ENCODE measurements at regions not wholly inside any gene's neighbourhood (a gene's known extent, or its start where the extent isn't known, plus 50 kb on each side); places are given as distances from the start of the nearest gene placed in this dataset.
"Not testable (repeated sequence)": the region's sequence is repeated elsewhere in the genome, so short reads cannot be mapped to it uniquely, and the experiment has no call there.

DNA sequence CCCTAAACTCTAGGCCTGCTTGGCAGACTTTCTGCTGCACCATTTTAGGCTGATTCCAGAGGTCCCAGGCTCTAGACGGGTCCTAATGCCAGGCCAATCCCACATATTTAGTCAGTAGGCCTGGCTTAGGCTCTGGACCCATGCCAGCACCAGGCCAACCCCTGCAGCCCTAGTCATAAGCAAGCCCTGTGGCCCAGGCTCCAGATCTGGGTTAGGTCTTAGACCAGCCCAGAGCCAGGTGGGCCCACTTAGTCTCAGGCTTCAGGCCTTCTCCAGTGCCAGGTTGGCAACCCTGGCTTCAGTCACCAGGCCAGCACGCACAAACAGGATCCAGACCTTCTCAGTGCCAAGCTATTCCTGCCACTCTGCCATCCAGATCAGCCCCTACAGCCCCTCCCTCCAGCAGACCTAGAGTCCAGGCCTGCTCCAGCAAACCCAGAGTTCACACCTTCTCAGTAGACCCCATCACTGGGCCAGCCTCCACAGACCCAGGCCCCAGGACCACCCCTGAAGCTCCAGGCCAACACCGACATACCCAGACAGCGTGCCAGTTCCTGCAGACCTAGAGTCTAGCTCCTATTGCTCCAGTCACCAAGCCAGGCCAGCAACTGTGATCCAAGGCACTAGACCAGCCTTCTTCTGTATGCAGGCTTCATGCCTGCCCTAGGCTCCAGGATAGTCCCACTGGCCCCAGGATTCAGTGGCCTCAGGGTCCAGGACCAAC lies 467.6 kb downstream of the RWDD3 start:
- no peak for DNase-seq

DNA sequence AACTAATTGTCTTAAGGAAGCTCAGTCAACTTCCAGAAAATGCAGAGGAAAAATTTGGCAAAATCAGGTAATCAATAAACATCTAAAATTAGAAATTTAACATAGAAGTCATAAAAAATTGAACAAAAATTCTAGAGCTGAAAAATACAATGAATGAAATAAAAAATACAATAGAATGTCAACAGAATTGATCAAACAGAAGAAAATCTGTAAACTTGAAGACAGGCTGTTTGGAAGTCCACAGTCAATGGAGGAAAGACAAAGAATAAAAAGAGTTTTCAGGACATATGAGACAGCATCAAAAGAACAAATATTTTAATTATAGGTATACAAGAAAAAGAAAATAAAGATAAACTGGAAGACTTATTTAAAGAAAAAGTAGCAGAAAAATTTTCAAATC lies 469.0 kb downstream of the RWDD3 start:
- no peak for DNase-seq

GRCh38 chr1:95716097-95716496 lies 482.1 kb downstream of the RWDD3 start:
- DNase-seq = no peak

- no peak for DNase-seq
Measured at GRCh38 chr1:95716550-95716949, 482.5 kb downstream of the RWDD3 start.

DNA sequence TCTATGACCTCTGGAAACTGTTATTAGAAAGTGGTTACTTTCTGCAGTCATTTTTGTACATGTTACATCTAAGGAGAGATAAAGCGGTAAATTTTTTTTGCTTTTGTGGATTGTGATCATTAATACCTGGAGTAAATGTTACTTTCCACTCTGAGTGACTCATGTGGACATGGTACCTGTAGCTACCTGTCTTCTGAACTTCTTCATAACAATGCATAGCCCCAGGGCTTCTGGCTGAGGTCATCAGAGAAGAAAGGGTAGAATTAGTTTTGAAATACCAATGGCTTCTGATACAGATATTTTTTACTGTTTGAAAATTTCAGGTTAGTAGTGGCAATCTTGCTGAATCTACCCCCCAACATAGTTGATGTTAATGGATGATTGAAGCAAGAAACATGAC lies 489.3 kb downstream of the RWDD3 start:
- no peak for DNase-seq

DNA sequence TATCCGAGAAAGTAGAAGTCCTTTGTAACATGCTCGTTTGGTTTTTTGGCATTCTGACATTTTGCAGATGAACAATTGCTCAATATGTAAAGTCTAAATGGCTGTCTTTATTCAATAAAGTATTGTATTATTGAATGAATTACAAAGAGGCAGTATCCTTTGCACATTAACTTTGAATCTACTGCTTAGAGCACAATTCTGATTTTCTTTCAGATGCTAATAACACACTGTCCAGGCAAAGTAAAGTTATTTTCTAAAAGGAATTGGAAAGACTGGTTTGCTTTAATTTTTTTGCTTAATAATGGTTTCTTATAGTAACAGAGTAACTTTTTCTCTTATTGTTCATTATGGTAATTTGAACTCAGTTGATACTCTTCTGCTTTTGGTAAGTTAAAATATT lies 494.8 kb downstream of the RWDD3 start:
- no peak for DNase-seq

DNA sequence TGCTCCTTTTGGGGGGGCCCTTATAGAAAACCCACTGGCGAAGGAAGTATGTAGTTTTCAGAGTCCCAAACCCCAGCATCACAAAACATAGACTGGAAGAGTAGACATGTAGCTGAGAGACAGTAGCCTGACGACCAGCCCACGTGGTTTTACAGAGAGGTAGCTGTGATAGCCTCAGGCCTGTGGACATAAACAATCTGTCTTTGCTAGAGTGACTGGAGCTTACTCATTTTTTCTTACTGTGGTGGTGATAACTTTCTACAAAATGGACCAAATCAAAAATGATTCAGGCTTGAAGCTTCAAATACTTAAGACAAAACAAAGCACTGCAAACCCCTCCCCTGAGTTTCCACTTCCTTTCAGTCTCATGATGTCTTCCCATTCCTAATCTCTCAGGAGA lies 497.0 kb downstream of the RWDD3 start:
- no peak for DNase-seq

GRCh38 chr1:95731466-95731865 lies 497.5 kb downstream of the RWDD3 start:
- no peak for DNase-seq

GRCh38 chr1:95733031-95733430 lies 499.0 kb downstream of the RWDD3 start:
- no peak for DNase-seq

GRCh38 chr1:95733671-95734070 lies 499.7 kb downstream of the RWDD3 start:
- DNase-seq = no peak

DNA sequence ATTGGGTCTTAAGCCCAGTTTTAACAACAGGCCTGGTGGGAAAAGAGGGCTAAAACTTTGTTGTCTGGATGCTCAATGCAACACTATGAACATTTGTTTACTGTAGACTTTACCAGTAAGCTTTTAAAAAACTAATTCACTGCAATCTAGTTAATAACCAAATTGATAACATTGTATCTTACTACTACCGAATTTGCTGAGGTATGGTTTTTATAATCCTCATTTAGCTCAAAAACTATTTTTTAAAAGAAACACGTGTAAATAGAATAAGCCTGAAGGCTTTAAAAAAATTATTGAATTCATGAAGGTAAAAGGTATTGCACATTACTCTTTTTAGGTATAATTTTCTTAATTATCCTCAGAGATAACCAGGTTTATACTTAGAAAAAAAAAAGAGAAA lies 500.6 kb downstream of the RWDD3 start:
- DNase-seq = no peak

- peak; percentile 57 for DNase-seq
Measured at GRCh38 chr1:95742591-95743089, 508.6 kb downstream of the RWDD3 start.

GRCh38 chr1:95744731-95745130 lies 510.7 kb downstream of the RWDD3 start:
- no peak for DNase-seq

DNA sequence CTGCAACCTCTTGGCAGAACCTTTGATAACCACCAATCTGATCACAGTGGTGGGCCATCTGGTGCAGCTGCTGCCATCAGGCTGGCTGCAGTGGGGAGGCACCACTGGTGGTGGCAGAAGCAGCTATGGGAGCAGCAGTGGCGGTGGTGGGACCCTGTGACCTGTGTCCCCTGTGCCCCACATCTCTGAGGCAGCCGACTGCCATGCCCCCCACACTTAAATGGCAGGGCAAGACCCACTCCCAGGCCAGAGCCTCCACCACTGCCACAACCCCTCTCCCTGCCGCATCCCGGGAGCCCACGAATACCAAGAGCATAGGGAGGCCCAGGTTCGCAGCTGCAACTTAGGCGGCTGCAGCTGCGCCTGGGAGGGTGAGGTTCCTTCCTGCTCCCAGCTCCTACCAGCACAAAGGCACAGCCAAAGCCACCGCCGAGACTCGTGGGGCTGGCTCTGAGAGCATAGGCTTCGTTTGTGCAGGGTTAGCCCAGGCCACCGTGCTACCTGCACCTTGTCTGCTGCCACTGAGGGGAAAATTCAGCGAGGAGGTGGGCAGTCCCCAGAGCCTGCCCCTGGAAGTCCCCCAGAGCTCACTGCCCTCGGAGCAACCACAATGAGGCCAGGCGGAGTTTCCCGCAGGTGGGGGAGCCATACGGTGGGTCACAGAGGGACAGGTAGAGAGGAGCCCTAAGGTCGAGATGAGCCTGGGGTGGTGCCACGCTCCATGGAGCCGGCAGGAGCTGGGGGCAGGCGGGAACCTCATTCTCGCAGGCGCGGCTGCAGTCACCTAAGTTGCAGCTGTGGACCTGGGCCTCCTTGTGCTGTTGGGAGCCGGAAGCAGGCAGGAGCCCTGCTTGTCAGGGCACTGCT lies 518.7 kb downstream of the RWDD3 start:
- no peak for DNase-seq

GRCh38 chr1:95753382-95754016 lies 519.5 kb downstream of the RWDD3 start:
- DNase-seq = no peak

DNA sequence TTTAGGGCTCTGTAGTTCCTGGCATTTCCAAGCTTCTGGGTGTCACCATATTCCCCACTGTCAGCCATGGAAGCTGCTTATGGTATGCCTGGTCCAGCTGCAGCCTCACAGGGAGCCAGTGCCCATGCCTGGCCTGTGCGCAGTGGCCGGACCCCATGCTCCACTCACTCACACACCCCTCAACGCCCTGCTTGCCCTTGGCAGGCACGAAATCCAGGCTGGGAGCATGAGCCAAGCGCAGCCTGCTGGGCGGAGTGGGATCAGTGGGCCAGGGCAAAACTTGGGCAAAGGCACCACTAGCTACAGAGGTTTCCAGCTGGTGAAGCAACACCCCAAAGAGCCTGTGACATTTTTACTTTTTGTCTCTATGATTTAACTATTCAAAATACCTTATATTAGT lies 520.4 kb downstream of the RWDD3 start:
- no peak for DNase-seq

DNA sequence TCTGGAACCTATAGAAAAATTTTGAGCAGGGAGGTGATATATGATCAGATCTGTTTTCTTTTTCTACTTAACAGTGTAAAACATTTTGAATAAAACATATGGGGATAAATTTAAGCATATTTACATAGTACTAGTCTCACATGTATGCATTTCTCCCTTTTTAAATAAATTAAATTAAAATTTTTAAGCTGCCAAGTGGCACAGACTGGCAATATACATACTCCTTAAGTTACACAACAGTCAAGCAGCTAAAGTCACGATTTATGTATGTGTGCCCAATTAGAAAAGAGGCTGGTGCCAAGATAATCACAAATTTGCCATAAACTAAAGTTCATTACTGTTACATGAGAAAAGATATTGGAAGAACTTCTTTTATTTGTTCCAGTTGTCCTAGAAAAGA lies 532.0 kb downstream of the RWDD3 start:
- DNase-seq = no peak

GRCh38 chr1:95770581-95770980 lies 536.6 kb downstream of the RWDD3 start:
- DNase-seq = no peak

DNA sequence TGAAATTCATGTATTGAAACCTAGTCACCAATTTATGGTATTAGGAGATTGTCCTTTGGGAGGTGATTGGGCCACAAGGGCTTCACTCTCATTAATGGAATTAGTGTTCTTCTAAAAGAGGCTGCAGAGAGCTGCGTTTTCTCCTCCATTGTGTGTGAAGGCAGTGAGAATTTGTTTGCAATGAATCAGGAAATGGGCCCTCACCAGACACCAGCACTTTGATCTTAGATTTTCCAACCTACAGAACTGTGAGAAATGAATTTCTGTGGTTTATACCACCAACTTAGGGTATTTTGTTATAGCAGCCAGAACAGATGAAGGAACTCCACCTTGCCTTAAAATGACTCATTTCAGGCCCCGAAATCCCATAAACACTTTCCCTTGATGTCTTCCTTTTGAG lies 544.2 kb downstream of the RWDD3 start:
- DNase-seq = no peak

GRCh38 chr1:95780836-95781235 lies 546.8 kb downstream of the RWDD3 start:
- DNase-seq = no peak

GRCh38 chr1:95790136-95790535 lies 556.1 kb downstream of the RWDD3 start:
- DNase-seq = no peak

GRCh38 chr1:95793893-95794292 lies 559.9 kb downstream of the RWDD3 start:
- DNase-seq = no peak

- not testable (repeated sequence) for DNase-seq
Measured at GRCh38 chr1:95797761-95798160, 563.8 kb downstream of the RWDD3 start.

DNA sequence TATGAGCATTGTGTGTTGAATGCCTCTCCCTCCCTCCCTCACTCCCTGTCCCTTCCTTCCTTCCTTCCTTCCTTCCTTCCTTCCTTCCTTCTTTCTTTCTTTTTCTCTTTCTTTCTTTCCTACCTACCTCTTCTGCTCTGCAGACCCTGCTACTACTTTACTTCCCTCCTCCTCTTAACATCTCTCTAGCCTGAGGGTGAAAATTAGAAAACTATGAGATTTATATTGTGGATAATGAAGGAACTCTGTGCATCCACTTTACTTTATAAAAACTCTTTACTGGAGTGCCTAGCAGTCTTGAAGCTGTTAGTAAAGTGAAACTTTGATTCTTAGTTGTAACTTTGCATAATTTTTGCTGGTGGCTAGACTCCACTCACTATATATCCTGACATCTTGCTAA lies 572.2 kb downstream of the RWDD3 start:
- no peak for DNase-seq

All from NCI-H1105 (cell line).